Ascending aorta (tissue), 2 donors: ENCODE measurements at regions not wholly inside any gene's neighbourhood (a gene's known extent, or its start where the extent isn't known, plus 50 kb on each side); places are given as distances from the start of the nearest gene placed in this dataset.

Experiments
- DNase-seq, 2 donors: peaks; one replicate each; pipeline ENCODE4 v3.0.0-alpha.2; 2019; ENCODE audit warnings: low spot score in 2 of 2
- H3K27ac ChIP-seq, 2 donors: fragments of 200-600 bp; sonication (generic); one replicate each; pipeline ENCODE4 v1.5.1; 2016 to 2017; ENCODE audit warnings: mild to moderate bottlenecking in 1 of 2
- H3K27me3 ChIP-seq: fragments of 200-600 bp; sonication (generic); one replicate; pipeline ENCODE4 v1.5.1; 2017
- H3K36me3 ChIP-seq, 2 donors: fragments of 200-600 bp; sonication (generic); one replicate each; pipeline ENCODE4 v1.5.1; 2016
- H3K4me1 ChIP-seq, 2 donors: fragments of 200-600 bp; sonication (generic); one replicate each; pipeline ENCODE4 v1.5.1; 2016 to 2017; ENCODE audit warnings: mild to moderate bottlenecking in 1 of 2
- H3K4me3 ChIP-seq, 2 donors: fragments of 200-600 bp; sonication (generic); one replicate each; pipeline ENCODE4 v1.5.1; 2016 to 2017; ENCODE audit warnings: mild to moderate bottlenecking in 1 of 2
- H3K9me3 ChIP-seq, 2 donors: fragments of 200-600 bp; sonication (generic); one replicate each; pipeline ENCODE4 v1.5.1; 2016
- intact Hi-C: fragments of 100-400 bp; cut with DNase I; formaldehyde crosslinking; loops from one replicate; pipeline ENCODE4 v1.15.1; 2023
- TF ChIP-seq, protein P1 (sequence below), 3 experiments: fragments of 200-600 bp in 2 of 3; fragments of 450-650 bp in 1 of 3; sonication (generic) in 2 of 3; IDR thresholded peaks; one replicate each; pipeline ENCODE4 v1.5.1; 2016 to 2019; ENCODE audit warnings: antibody characterized with exemption in 3 of 3, mild to moderate bottlenecking in 1 of 3, moderate library complexity in 1 of 3

DNA sequence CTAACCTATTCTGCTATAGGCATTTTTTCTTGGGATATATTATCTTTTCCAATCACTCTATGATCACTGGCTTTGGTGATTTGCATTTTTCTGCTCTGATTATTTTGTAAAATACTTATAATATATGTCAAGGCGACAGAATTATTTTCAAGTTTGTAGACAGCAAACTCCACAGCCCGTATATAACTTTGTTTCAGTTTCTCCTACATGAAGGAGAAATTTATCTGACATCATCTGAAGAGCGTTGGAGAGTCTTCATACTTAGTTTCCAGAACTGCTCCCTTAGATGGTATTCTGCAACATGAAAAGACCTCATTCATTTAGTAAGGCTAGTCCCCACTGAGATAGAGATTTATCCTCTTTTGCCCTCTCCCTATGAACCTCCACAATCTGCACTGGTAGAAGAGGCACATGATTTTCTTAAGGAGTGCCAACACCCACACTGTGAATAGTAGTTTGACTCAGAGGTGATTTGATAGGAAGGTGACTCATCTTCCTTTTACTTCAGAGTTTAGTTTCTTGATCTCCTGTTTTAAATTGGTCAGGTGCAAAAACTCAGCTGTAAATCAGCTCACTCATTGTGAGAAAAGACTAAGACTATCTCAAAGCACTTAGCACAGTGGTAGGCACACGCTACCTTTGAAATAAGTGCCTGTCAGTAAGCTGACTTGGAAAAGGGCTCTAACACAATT, 1848.6 kb upstream of the CELF4 start:
- intact Hi-C loops = no loop called here

DNA sequence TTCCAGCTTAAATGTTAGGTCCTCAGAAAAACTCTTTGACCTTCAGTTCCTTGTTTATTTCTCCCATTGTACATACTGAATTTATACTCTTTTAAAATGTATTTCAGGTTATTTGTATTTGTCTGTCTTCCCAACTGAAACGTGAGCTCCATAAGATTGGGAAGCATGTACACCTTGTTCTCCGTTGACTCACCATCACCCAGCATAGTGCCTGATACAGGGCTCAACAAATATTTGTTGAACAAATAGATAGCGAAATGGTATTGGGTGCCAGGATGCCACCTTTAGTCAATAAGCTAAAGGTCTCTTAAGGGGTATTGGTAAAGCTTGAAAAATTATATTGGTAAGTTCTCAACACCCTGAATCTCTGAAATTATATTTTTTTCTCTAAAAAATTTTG, 1841.3 kb upstream of the CELF4 start:
- no peak overlapping the region for H3K4me3 ChIP-seq
- no peaks in the 10 kb centered on the region for H3K9me3 ChIP-seq

More for the DNA sequence above, 1848.6 kb upstream of the CELF4 start:
- H3K27ac ChIP-seq = no peak overlapping the region
- no peaks in the 10 kb centered on the region for H3K27me3 ChIP-seq
- no peak for DNase-seq
- no peaks in the 10 kb centered on the region for H3K36me3 ChIP-seq
- no peaks in the 10 kb centered on the region for H3K9me3 ChIP-seq
- no peaks in the 10 kb centered on the region for H3K4me1 ChIP-seq
- TF ChIP-seq, protein P1, sequence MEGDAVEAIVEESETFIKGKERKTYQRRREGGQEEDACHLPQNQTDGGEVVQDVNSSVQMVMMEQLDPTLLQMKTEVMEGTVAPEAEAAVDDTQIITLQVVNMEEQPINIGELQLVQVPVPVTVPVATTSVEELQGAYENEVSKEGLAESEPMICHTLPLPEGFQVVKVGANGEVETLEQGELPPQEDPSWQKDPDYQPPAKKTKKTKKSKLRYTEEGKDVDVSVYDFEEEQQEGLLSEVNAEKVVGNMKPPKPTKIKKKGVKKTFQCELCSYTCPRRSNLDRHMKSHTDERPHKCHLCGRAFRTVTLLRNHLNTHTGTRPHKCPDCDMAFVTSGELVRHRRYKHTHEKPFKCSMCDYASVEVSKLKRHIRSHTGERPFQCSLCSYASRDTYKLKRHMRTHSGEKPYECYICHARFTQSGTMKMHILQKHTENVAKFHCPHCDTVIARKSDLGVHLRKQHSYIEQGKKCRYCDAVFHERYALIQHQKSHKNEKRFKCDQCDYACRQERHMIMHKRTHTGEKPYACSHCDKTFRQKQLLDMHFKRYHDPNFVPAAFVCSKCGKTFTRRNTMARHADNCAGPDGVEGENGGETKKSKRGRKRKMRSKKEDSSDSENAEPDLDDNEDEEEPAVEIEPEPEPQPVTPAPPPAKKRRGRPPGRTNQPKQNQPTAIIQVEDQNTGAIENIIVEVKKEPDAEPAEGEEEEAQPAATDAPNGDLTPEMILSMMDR (IDR thresholded peaks at IDR 0.05) = no peak
- no peak overlapping the region for H3K4me3 ChIP-seq

GRCh38 chr18:39403121-39403520, 1837.5 kb upstream of the CELF4 start:
- no peak for DNase-seq
- intact Hi-C loops = no loop called here
- H3K27ac ChIP-seq = no peak overlapping the region
- no peaks in the 10 kb centered on the region for H3K4me1 ChIP-seq
- H3K27me3 ChIP-seq = no peaks in the 10 kb centered on the region
- TF ChIP-seq, protein P1 (IDR thresholded peaks at IDR 0.05) = no peak
- no peaks in the 10 kb centered on the region for H3K9me3 ChIP-seq
- no peak overlapping the region for H3K4me3 ChIP-seq
- no peaks in the 10 kb centered on the region for H3K36me3 ChIP-seq

More for the DNA sequence above, 1841.3 kb upstream of the CELF4 start:
- H3K36me3 ChIP-seq = no peaks in the 10 kb centered on the region
- DNase-seq = no peak
- H3K27me3 ChIP-seq = no peaks in the 10 kb centered on the region
- no peak overlapping the region for H3K27ac ChIP-seq
- TF ChIP-seq, protein P1 (IDR thresholded peaks at IDR 0.05) = no peak
- intact Hi-C loops = no loop called here
- H3K4me1 ChIP-seq = no peaks in the 10 kb centered on the region

DNA sequence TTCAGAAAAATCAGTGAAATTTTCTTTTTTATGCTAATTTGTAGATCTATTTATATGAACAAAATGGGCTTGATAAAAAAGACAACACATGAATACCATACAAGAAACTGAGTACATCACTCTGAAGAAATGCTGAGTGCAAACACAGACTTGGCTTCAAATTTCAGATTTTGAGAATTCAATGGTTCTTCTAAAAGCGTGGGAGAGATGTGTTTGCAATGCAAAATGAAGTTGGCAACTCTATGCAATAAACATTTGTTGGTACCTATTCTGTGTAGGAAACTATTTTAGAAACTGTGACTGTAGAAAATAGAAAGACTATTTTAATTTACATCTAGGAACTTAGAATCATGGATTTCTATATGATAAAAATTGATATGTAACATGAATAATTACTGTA, 1834.1 kb upstream of the CELF4 start:
- Histone ChIP-seq H3K4me3 (no peak overlapping the region), H3K36me3 (no peaks in the 10 kb centered on the region), H3K4me1 (no peaks in the 10 kb centered on the region), H3K27ac (no peak overlapping the region), H3K9me3 (no peaks in the 10 kb centered on the region), H3K27me3 (no peaks in the 10 kb centered on the region)
- TF ChIP-seq, protein P1 (IDR thresholded peaks at IDR 0.05) = no peak
- intact Hi-C loops = no loop called here
- DNase-seq = no peak

DNA sequence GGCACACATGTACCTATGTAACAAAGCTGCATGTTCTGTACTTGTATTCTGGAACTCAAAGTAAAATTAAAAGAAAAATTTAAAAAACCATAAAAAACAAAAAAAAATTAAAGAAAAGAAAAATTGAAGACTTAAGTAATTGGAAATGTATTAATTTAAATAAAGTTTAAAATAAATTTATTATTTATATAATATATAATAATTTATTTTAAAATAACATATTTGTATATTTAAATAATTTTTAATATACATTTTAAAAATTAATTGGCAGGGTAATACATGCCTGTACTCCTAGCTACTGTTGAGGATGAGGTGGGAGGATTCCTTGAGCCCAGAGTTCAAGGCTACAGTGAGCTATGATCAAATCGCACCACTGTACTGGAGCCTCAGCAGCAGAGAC, 1830.6 kb upstream of the CELF4 start:
- H3K27ac ChIP-seq = no peak overlapping the region
- no peaks in the 10 kb centered on the region for H3K27me3 ChIP-seq
- peaks cover 0 to 7% of the 10 kb centered on the region in 2 donors for H3K9me3 ChIP-seq
- TF ChIP-seq, protein P1 (IDR thresholded peaks at IDR 0.05) = no peak
- no peaks in the 10 kb centered on the region for H3K4me1 ChIP-seq
- DNase-seq = no peak
- no peak overlapping the region for H3K4me3 ChIP-seq
- intact Hi-C loops = no loop called here
- no peaks in the 10 kb centered on the region for H3K36me3 ChIP-seq
